Adrenal gland (tissue), 9 donors: ENCODE measurements at regions not wholly inside any gene's neighbourhood (a gene's known extent, or its start where the extent isn't known, plus 50 kb on each side); places are given as distances from the start of the nearest gene placed in this dataset.

Source experiments
- DNase-seq, 7 donors: peaks; one replicate each; pipeline ENCODE4 v3.0.0-alpha.2; 2019 to 2020
- H3K27ac ChIP-seq, 5 donors: fragments of 200-600 bp; sonication (generic) in 4 of 5; 1 replicate in 3 of 5; 2 replicates in 2 of 5; pipeline versions ENCODE4 v1.5.1 to v1.8.0; 2016 to 2020; ENCODE audit warnings: mild to moderate bottlenecking in 1 of 5
- H3K27me3 ChIP-seq: fragments of 200-600 bp; 2 replicates; pipeline ENCODE4 v1.8.0; 2021
- H3K36me3 ChIP-seq, 2 donors: fragments of 200-600 bp; replicated peaks in 1 of 2; 1 replicate in 1 of 2; 2 replicates in 1 of 2; pipeline versions ENCODE4 v1.5.1 to v1.8.0; 2018 to 2022
- H3K4me1 ChIP-seq, 2 donors: fragments of 200-600 bp; replicated peaks in 1 of 2; 1 replicate in 1 of 2; 2 replicates in 1 of 2; pipeline versions ENCODE4 v1.5.1 to v1.8.0; 2018 to 2021
- H3K4me3 ChIP-seq, 4 donors: fragments of 200-600 bp; sonication (generic) in 3 of 4; one replicate each; pipeline ENCODE4 v1.5.1; 2016 to 2018
- H3K9me3 ChIP-seq, 3 donors: fragments of 200-600 bp; sonication (generic) in 1 of 3; replicated peaks in 1 of 3; 1 replicate in 2 of 3; 2 replicates in 1 of 3; pipeline versions ENCODE4 v1.5.1 to v1.8.0; 2016 to 2021
- CTCF ChIP-seq, 6 experiments: fragments of 450-650 bp in 4 of 6; fragments of 200-600 bp in 2 of 6; sonication (generic) in 1 of 6; IDR thresholded peaks; 1 replicate in 5 of 6; 2 replicates in 1 of 6; pipeline versions ENCODE4 v1.5.1 to v1.8.0; 2016 to 2021; ENCODE audit warnings: antibody characterized with exemption in 6 of 6, mild to moderate bottlenecking in 2 of 6, moderate library complexity in 1 of 6
- POLR2A ChIP-seq, 2 donors: fragments of 450-650 bp; IDR thresholded peaks; one replicate each; pipeline ENCODE4 v1.6.1; 2017; ENCODE audit warnings: antibody characterized with exemption in 2 of 2, mild to moderate bottlenecking in 2 of 2, moderate library complexity in 1 of 2
- WGBS, 4 donors: extraction: QIAGEN DNeasy Blood & Tissue Kit in 2 of 4; methylation state at CpG; one replicate each; pipeline versions ENCODE4 v1.1.5 to v1.1.7; 2013 to 2017; 5-methylcytosine and 5-hydroxymethylcytosine counted together
- intact Hi-C, 2 donors: fragments of 100-400 bp; cut with DNase I; formaldehyde crosslinking; loops; one replicate each; pipeline versions ENCODE4 v1.14.1 to v1.15.0; 2022 to 2023
- donor health status: healthy with polysubstance abuse.
- donor health status: Bipolar disorder and iron deficiency.
- donor health status: DM: yes; HTN: yes; CAD: no.
- donor health status: DM: no; HTN: no; CAD: no.
- donor health status: DM: no; HTN: no; CAD: no.

GRCh38 chr5:74429495-74429894 is 211.0 kb downstream of the ENC1 start:
- Histone ChIP-seq H3K36me3 (no peaks in the 10 kb centered on the region), H3K27me3 (no peaks in the 10 kb centered on the region), H3K27ac (no peak overlapping the region), H3K4me1 (peaks cover 0 to 5% of the 10 kb centered on the region in 2 donors), H3K9me3 (no peaks in the 10 kb centered on the region), H3K4me3 (no peak overlapping the region)
- 85 to 96% (median 96%) methylated on average over 4 of the region's 4 CpGs for WGBS, 4 donors
- intact Hi-C loops, result no loop called here
- TF ChIP-seq POLR2A (IDR thresholded peaks at IDR 0.05) (no peak), CTCF (IDR thresholded peaks at IDR 0.05) (no peak)
- no peak for DNase-seq

GRCh38 chr5:74428876-74429275 is 211.7 kb downstream of the ENC1 start:
- peaks cover 0 to 5% of the 10 kb centered on the region in 2 donors for H3K4me1 ChIP-seq
- intact Hi-C loops, result no loop called here
- 42 to 68% (median 61%) methylated on average over 2 of the region's 2 CpGs for WGBS, 4 donors

GRCh38 chr5:74428275-74428674 is 212.3 kb downstream of the ENC1 start:
- intact Hi-C loops, result no loop called here
- WGBS, 4 donors, result 84 to 92% (median 89%) methylated on average over 2 of the region's 2 CpGs
- TF ChIP-seq CTCF (IDR thresholded peaks at IDR 0.05) (no peak), POLR2A (IDR thresholded peaks at IDR 0.05) (no peak)
- Histone ChIP-seq H3K4me3 (no peak overlapping the region), H3K4me1 (peaks cover 0 to 5% of the 10 kb centered on the region in 2 donors), H3K27me3 (no peaks in the 10 kb centered on the region), H3K9me3 (no peaks in the 10 kb centered on the region), H3K36me3 (no peaks in the 10 kb centered on the region), H3K27ac (no peak overlapping the region)
- DNase-seq, result no peak

More at GRCh38 chr5:74428876-74429275, 211.7 kb downstream of the ENC1 start:
- no peaks in the 10 kb centered on the region for H3K9me3 ChIP-seq
- no peaks in the 10 kb centered on the region for H3K36me3 ChIP-seq
- no peak overlapping the region for H3K4me3 ChIP-seq
- TF ChIP-seq CTCF (IDR thresholded peaks at IDR 0.05) (no peak), POLR2A (IDR thresholded peaks at IDR 0.05) (no peak)
- H3K27me3 ChIP-seq, result no peaks in the 10 kb centered on the region
- DNase-seq, result no peak
- H3K27ac ChIP-seq, result no peak overlapping the region

- intact Hi-C loops, result no loop called here
- TF ChIP-seq CTCF (IDR thresholded peaks at IDR 0.05), result no peak
- TF ChIP-seq POLR2A (IDR thresholded peaks at IDR 0.05), result no peak
Observed at GRCh38 chr5:74426506-74426905, 214.0 kb downstream of the ENC1 start.

More at GRCh38 chr5:74426506-74426905, 214.0 kb downstream of the ENC1 start:
- WGBS, 4 donors, result 45 to 82% (median 68%) methylated on average over 1 of the region's 1 CpG
- Histone ChIP-seq H3K27ac (no peak overlapping the region), H3K36me3 (no peaks in the 10 kb centered on the region), H3K9me3 (no peaks in the 10 kb centered on the region), H3K27me3 (no peaks in the 10 kb centered on the region), H3K4me3 (no peak overlapping the region), H3K4me1 (no peaks in the 10 kb centered on the region)
- DNase-seq, result no peak
